B cell (primary cell): ENCODE measurements at regions not wholly inside any gene's neighbourhood (a gene's known extent, or its start where the extent isn't known, plus 50 kb on each side); places are given as distances from the start of the nearest gene placed in this dataset.

Source experiments
- ATAC-seq: fragments of 200-7000 bp; cut with Tn5 transposase; one replicate; pipeline ENCODE4 v1.10.0; 2021; ENCODE audit warnings: low read depth, mild to moderate bottlenecking, moderate number of reproducible peaks, moderate library complexity
- CTCF ChIA-PET: fragments of 350-600 bp; sonication (Branson Sonifier 250); formaldehyde crosslinking; loops from one replicate; lab custom pipeline; 2021; ENCODE audit warnings: antibody characterized with exemption, inconsistent platforms; lab: Charles Lee
- POLR2A ChIA-PET: fragments of 350-600 bp; sonication (Branson Sonifier 250); formaldehyde crosslinking; loops from one replicate; lab custom pipeline; 2021; ENCODE audit warnings: antibody characterized with exemption; lab: Charles Lee
- DNase-seq: peaks from one replicate; pipeline ENCODE4 v3.0.0; 2013
- H2AFZ ChIP-seq: 2 replicates; pipeline ENCODE4 v1.6.1; 2012; ENCODE audit warnings: mild to moderate bottlenecking, low read depth, low read length; ENCODE audit not compliant: insufficient read depth, poor library complexity, severe bottlenecking
- H3K27ac ChIP-seq, 2 donors: 1 replicate in 1 of 2; 2 replicates in 1 of 2; pipeline ENCODE4 v1.5.1; 2012 to 2013; ENCODE audit warnings: low read length in 2 of 2, mild to moderate bottlenecking in 2 of 2, moderate library complexity in 1 of 2
- H3K27me3 ChIP-seq, 4 experiments: fragments of 200-600 bp in 1 of 4; sonication (generic) in 1 of 4; replicated peaks in 1 of 4; 1 replicate in 2 of 4; 2 replicates in 2 of 4; pipeline versions ENCODE4 v1.6.1 to v1.7.0; 2013 to 2016; ENCODE audit warnings: low read length in 3 of 4, mild to moderate bottlenecking in 2 of 4, mixed read lengths in 1 of 4, moderate library complexity in 1 of 4; ENCODE audit not compliant: insufficient read depth in 4 of 4, control insufficient read depth in 3 of 4; ENCODE audit errors: control extremely low read depth in 1 of 4
- H3K36me3 ChIP-seq, 2 experiments: replicated peaks in 1 of 2; 1 replicate in 1 of 2; 2 replicates in 1 of 2; pipeline versions ENCODE4 v1.6.1 to v1.7.1; 2013; ENCODE audit warnings: low read length in 1 of 2; ENCODE audit not compliant: insufficient read depth in 2 of 2, control insufficient read depth in 1 of 2; ENCODE audit errors: control extremely low read depth in 1 of 2, extremely low read depth in 1 of 2
- H3K4me1 ChIP-seq, 2 donors: fragments of 200-600 bp in 1 of 2; sonication (generic) in 1 of 2; 1 replicate in 1 of 2; 2 replicates in 1 of 2; pipeline versions ENCODE4 v1.5.1 to v1.6.1; 2013 to 2017; ENCODE audit warnings: low read length in 2 of 2; ENCODE audit not compliant: control insufficient read depth in 2 of 2, insufficient read depth in 2 of 2
- H3K4me2 ChIP-seq: replicated peaks from 2 replicates; pipeline ENCODE3; 2012; ENCODE audit warnings: mild to moderate bottlenecking, low read depth, low read length; ENCODE audit not compliant: poor library complexity, severe bottlenecking
- H3K4me3 ChIP-seq, 5 experiments: fragments of 200-600 bp in 1 of 5; sonication (generic) in 1 of 5; 1 replicate in 3 of 5; 2 replicates in 2 of 5; pipeline versions ENCODE4 v1.5.1 to v1.7.0; 2011 to 2016; ENCODE audit warnings: low read length in 4 of 5, mild to moderate bottlenecking in 4 of 5, low read depth in 2 of 5, control low read depth in 1 of 5, moderate library complexity in 1 of 5; ENCODE audit not compliant: insufficient read depth in 1 of 5; ENCODE audit errors: control extremely low read depth in 1 of 5, extremely low read depth in 1 of 5
- H3K79me2 ChIP-seq: fragments of 200-600 bp; sonication (generic); one replicate; pipeline ENCODE4 v1.6.0; 2016; ENCODE audit warnings: low read length; ENCODE audit not compliant: control insufficient read depth, insufficient read depth
- H3K9ac ChIP-seq: fragments of 200-600 bp; sonication (generic); 2 replicates; pipeline ENCODE4 v1.6.1; 2017; ENCODE audit warnings: mild to moderate bottlenecking, low read length, moderate library complexity
- H3K9me3 ChIP-seq, 3 donors: one replicate each; pipeline versions ENCODE4 v1.6.1 to v1.7.1; 2013; ENCODE audit warnings: low read length in 2 of 3; ENCODE audit not compliant: control insufficient read depth in 2 of 3, insufficient read depth in 1 of 3; ENCODE audit errors: control extremely low read depth in 1 of 3
- H4K20me1 ChIP-seq: 2 replicates; pipeline ENCODE4 v1.6.0; 2012; ENCODE audit warnings: mild to moderate bottlenecking, low read length; ENCODE audit not compliant: insufficient read depth, control insufficient read depth, poor library complexity, severe bottlenecking
- H3K27ac Mint-ChIP-seq: one replicate; pipeline ENCODE4 v1.8.0; 2021; ENCODE audit warnings: mixed read lengths
- H3K27me3 Mint-ChIP-seq: one replicate; pipeline ENCODE4 v1.8.0; 2021; ENCODE audit warnings: mixed read lengths
- H3K4me1 Mint-ChIP-seq: one replicate; pipeline ENCODE4 v1.8.0; 2021; ENCODE audit warnings: mixed read lengths
- H3K4me3 Mint-ChIP-seq: one replicate; pipeline ENCODE4 v1.8.0; 2021; ENCODE audit warnings: mixed read lengths
- H3K9me3 Mint-ChIP-seq: one replicate; pipeline ENCODE4 v1.8.0; 2022; ENCODE audit warnings: mixed read lengths; ENCODE audit not compliant: insufficient read depth
- CTCF ChIP-seq: fragments of 200-600 bp; IDR thresholded peaks from one replicate; pipeline ENCODE4 v1.8.0; 2022; ENCODE audit warnings: antibody characterized with exemption, mild to moderate bottlenecking
- EZH2 ChIP-seq: IDR thresholded peaks from 2 replicates; pipeline ENCODE4 v1.6.1; 2012; ENCODE audit warnings: borderline replicate concordance, low read depth, mild to moderate bottlenecking, moderate library complexity, low read length; ENCODE audit not compliant: insufficient read depth, poor library complexity, severe bottlenecking
- WGBS: methylation state at CpG from one replicate; pipeline ENCODE4 v1.1.5; 2013; ENCODE audit warnings: missing lambda C conversion rate; ENCODE audit not compliant: insufficient coverage; 5-methylcytosine and 5-hydroxymethylcytosine counted together
- intact Hi-C: fragments of 100-400 bp; cut with micrococcal nuclease; formaldehyde crosslinking; loops from one replicate; pipeline ENCODE4 v1.10.0; 2022

- H4K20me1 ChIP-seq = no peaks in the 10 kb centered on the region
- H3K4me3 ChIP-seq = no peak overlapping the region
- Mint-ChIP-seq H3K9me3 (no peaks in the 10 kb centered on the region), H3K4me3 (no peak overlapping the region), H3K27me3 (no peaks in the 10 kb centered on the region), H3K27ac (no peak overlapping the region), H3K4me1 (peaks cover 24% of the 10 kb centered on the region)
- no peaks in the 10 kb centered on the region for H3K27me3 ChIP-seq
- DNase-seq (no peak), ATAC-seq (no peak)
- H3K27ac ChIP-seq = no peak overlapping the region
- H3K79me2 ChIP-seq = peaks cover 3% of the 10 kb centered on the region
- ChIA-PET POLR2A (interaction anchor here (0.6 to 0.8 kb wide), 4 partner anchors 13 to 246 kb away, joined by 3 to 8 read pairs (median 4); no protein-coding TSS in a partner anchor), CTCF (interaction anchor here (1.1 kb wide), 1 partner anchor 62 kb away, joined by 3 read pairs; no protein-coding TSS in a partner anchor)
- peaks cover 0 to 10% (median 5%) of the 10 kb centered on the region in 3 donors for H3K9me3 ChIP-seq
- no peak overlapping the region for H3K9ac ChIP-seq
- TF ChIP-seq CTCF = no peak
- TF ChIP-seq EZH2 = no peak
- intact Hi-C loops = no loop called here
- H2AFZ ChIP-seq = no peak overlapping the region
- H3K36me3 ChIP-seq = no peaks in the 10 kb centered on the region
- H3K4me2 ChIP-seq = no peak overlapping the region
- H3K4me1 ChIP-seq = peaks cover 6 to 10% of the 10 kb centered on the region in 2 donors
These were observed 57.9 kb upstream of the CXCR4 start for GRCh38 chr2:136175868-136176267.

- intact Hi-C loops = no loop called here
- H3K9me3 Mint-ChIP-seq = no peaks in the 10 kb centered on the region
- no peak for ATAC-seq
- CTCF ChIA-PET = interaction anchor here (1.1 kb wide), 1 partner anchor 63 kb away, joined by 3 read pairs; no protein-coding TSS in a partner anchor
- H3K4me1 Mint-ChIP-seq = peaks cover 28% of the 10 kb centered on the region
- H3K4me3 ChIP-seq = no peak overlapping the region
- TF ChIP-seq EZH2 (no peak), CTCF (no peak)
- H3K27me3 ChIP-seq = no peaks in the 10 kb centered on the region
- H2AFZ ChIP-seq = no peak overlapping the region
- H3K9me3 ChIP-seq = peaks cover 0 to 6% (median under 1%) of the 10 kb centered on the region in 3 donors
- H3K4me2 ChIP-seq = no peak overlapping the region
- no peaks in the 10 kb centered on the region for H3K36me3 ChIP-seq
- no peaks in the 10 kb centered on the region for H3K27me3 Mint-ChIP-seq
- no peak overlapping the region for H3K27ac ChIP-seq
- 100% methylated on average over 3 of the region's 5 CpGs for WGBS
- no peak for DNase-seq
- H3K79me2 ChIP-seq = peaks cover 3% of the 10 kb centered on the region
- H3K27ac Mint-ChIP-seq = no peak overlapping the region
- H3K9ac ChIP-seq = no peak overlapping the region
- no peak overlapping the region for H3K4me3 Mint-ChIP-seq
- H3K4me1 ChIP-seq = peaks cover 6 to 10% of the 10 kb centered on the region in 2 donors
- H4K20me1 ChIP-seq = no peaks in the 10 kb centered on the region
- POLR2A ChIA-PET = interaction anchor here (0.6 kb wide), 3 partner anchors 32 to 246 kb away, joined by 3 to 8 read pairs (median 4); no protein-coding TSS in a partner anchor
These were observed 57.5 kb upstream of the CXCR4 start for GRCh38 chr2:136175466-136175865.
